ENCODE measurements at regions not wholly inside any gene's neighbourhood (a gene's known extent, or its start where the extent isn't known, plus 50 kb on each side); places are given as distances from the start of the nearest gene placed in this dataset.
A peak's percentile ranks its signal among the peaks of the same experiment; 100 is the strongest.

DNA sequence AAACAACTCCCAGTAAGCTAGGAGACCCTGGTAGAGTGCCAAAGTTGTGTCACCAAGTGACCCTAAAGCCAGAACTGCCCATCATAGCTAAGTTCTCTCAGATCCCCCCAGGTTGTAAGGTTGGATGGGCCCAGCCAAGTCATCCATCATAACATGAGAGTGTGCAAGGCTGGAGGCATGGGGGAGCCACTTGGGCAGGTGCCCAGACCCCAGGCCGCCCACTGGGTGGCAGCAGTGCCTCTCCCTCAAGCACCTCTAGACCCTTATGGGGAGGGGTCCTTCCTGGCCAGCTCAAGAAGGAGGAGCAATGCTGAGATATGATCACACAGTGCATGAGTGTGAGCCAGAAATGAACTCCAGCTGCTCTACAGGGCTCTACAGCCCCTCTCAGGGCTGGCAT, 154.5 kb downstream of the MYLK4 start:
- TF ChIP-seq CTCF (IDR thresholded peaks at IDR 0.05; ENCODE audit: low read length) = peak; percentile 55
- no peak for TF ChIP-seq EZH2 (IDR thresholded peaks at IDR 0.05; ENCODE audit: borderline replicate concordance, low read length)
- no peaks in the 10 kb centered on the region for H3K36me3 ChIP-seq (ENCODE audit: insufficient read depth, low read length)
- no peaks in the 10 kb centered on the region for H3K4me1 ChIP-seq (ENCODE audit: insufficient read depth, low read length, severe bottlenecking)
- no peak overlapping the region for H3K4me3 ChIP-seq (ENCODE audit: low read depth, low read length, poor library complexity, severe bottlenecking)
- no peaks in the 10 kb centered on the region for H4K20me1 ChIP-seq (ENCODE audit: insufficient read depth, low read length)
- no peak overlapping the region for H3K27ac ChIP-seq (ENCODE audit: low read depth, low read length, poor library complexity, severe bottlenecking)
- no peak overlapping the region for H2AFZ ChIP-seq (ENCODE audit: low read length)
- H3K9me2 ChIP-seq (ENCODE audit: low read depth, low read length) = no peaks in the 10 kb centered on the region
- H3K27me3 ChIP-seq (ENCODE audit: insufficient read depth, low read length) = no peaks in the 10 kb centered on the region
- no peak overlapping the region for H3K4me2 ChIP-seq (ENCODE audit: low read length)
- H3F3A ChIP-seq (ENCODE audit: insufficient read depth, low read length) = no peaks in the 10 kb centered on the region
- no peak overlapping the region for H3K9ac ChIP-seq (ENCODE audit: low read length)
- no peaks in the 10 kb centered on the region for H3K79me2 ChIP-seq (ENCODE audit: insufficient read depth, low read length)
- H3K9me3 ChIP-seq (ENCODE audit: low read length) = no peaks in the 10 kb centered on the region

DNA sequence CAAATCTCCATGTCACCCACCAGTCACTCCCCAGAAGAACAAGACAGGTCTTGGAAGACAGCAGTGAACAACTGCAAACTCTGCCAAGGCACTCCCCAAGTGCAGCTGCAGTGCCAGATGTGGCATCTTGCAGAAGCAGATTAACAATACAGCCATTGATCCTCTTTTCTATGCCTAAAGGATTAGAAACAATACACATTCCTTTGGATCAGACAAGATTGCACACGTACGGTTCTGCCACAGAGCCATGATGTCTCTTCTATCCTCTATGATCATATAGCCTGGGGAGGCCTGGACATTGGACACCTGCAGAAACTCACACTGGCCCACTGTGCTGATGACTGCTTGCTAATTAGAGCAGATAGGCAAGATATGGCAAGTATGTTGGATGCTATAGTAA, 155.9 kb downstream of the MYLK4 start:
- H3K79me2 ChIP-seq (ENCODE audit: insufficient read depth, low read length) = no peaks in the 10 kb centered on the region
- H3K36me3 ChIP-seq (ENCODE audit: insufficient read depth, low read length) = no peaks in the 10 kb centered on the region
- H2AFZ ChIP-seq (ENCODE audit: low read length) = no peak overlapping the region
- no peak overlapping the region for H3K27ac ChIP-seq (ENCODE audit: low read depth, low read length, poor library complexity, severe bottlenecking)
- H3K9me3 ChIP-seq (ENCODE audit: low read length) = no peaks in the 10 kb centered on the region
- H4K20me1 ChIP-seq (ENCODE audit: insufficient read depth, low read length) = no peaks in the 10 kb centered on the region
- no peaks in the 10 kb centered on the region for H3K27me3 ChIP-seq (ENCODE audit: insufficient read depth, low read length)
- H3K9me2 ChIP-seq (ENCODE audit: low read depth, low read length) = no peaks in the 10 kb centered on the region
- no peak overlapping the region for H3K4me3 ChIP-seq (ENCODE audit: low read depth, low read length, poor library complexity, severe bottlenecking)
- H3F3A ChIP-seq (ENCODE audit: insufficient read depth, low read length) = no peaks in the 10 kb centered on the region
- no peak for TF ChIP-seq CTCF (IDR thresholded peaks at IDR 0.05; ENCODE audit: low read length)
- no peak for TF ChIP-seq EZH2 (IDR thresholded peaks at IDR 0.05; ENCODE audit: borderline replicate concordance, low read length)
- no peak overlapping the region for H3K9ac ChIP-seq (ENCODE audit: low read length)
- H3K4me2 ChIP-seq (ENCODE audit: low read length) = no peak overlapping the region
- H3K4me1 ChIP-seq (ENCODE audit: insufficient read depth, low read length, severe bottlenecking) = no peaks in the 10 kb centered on the region

DNA sequence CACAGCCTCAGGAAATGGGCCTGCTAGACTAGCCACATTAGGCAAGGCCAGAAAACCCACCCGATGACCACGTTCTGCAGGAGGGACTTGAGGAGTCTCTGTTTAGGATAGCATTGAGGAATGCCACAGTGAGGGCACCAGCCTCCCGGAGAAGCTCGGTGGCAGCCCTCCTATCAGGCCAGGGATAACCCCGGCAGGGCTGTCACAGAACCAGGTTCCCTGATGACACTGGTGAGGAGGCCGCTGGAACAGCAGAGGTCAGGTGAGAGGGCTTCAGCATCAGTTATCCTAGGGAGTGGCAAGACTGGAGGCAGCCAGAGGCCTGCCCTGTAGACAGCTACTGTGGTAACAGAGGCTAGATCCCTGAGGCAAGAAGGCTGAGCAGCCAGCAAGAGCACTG, 157.6 kb downstream of the MYLK4 start:
- no peaks in the 10 kb centered on the region for H4K20me1 ChIP-seq (ENCODE audit: insufficient read depth, low read length)
- no peak for TF ChIP-seq CTCF (IDR thresholded peaks at IDR 0.05; ENCODE audit: low read length)
- TF ChIP-seq EZH2 (IDR thresholded peaks at IDR 0.05; ENCODE audit: borderline replicate concordance, low read length) = no peak

More for the DNA sequence above, 157.6 kb downstream of the MYLK4 start:
- Histone ChIP-seq H3K79me2 (ENCODE audit: insufficient read depth, low read length) (no peaks in the 10 kb centered on the region), H3K4me2 (ENCODE audit: low read length) (no peak overlapping the region), H3K9me2 (ENCODE audit: low read depth, low read length) (no peaks in the 10 kb centered on the region), H3K27ac (ENCODE audit: low read depth, low read length, poor library complexity, severe bottlenecking) (no peak overlapping the region), H3K4me3 (ENCODE audit: low read depth, low read length, poor library complexity, severe bottlenecking) (no peak overlapping the region), H2AFZ (ENCODE audit: low read length) (no peak overlapping the region), H3K36me3 (ENCODE audit: insufficient read depth, low read length) (no peaks in the 10 kb centered on the region), H3F3A (ENCODE audit: insufficient read depth, low read length) (no peaks in the 10 kb centered on the region), H3K9me3 (ENCODE audit: low read length) (no peaks in the 10 kb centered on the region), H3K9ac (ENCODE audit: low read length) (no peak overlapping the region), H3K4me1 (ENCODE audit: insufficient read depth, low read length, severe bottlenecking) (no peaks in the 10 kb centered on the region), H3K27me3 (ENCODE audit: insufficient read depth, low read length) (no peaks in the 10 kb centered on the region)

Measured in OCI-LY1 (cell line).